HCEC 1CT (cell line): ENCODE measurements at regions not wholly inside any gene's neighbourhood (a gene's known extent, or its start where the extent isn't known, plus 50 kb on each side); places are given as distances from the start of the nearest gene placed in this dataset.
"Not testable (repeated sequence)": the region's sequence is repeated elsewhere in the genome, so short reads cannot be mapped to it uniquely, and the experiment has no call there.

Source experiments
- DNase-seq: peaks from one replicate; pipeline ENCODE4 v3.0.0-alpha.2; 2017

GRCh38 chr9:97248252-97248651, 59.2 kb upstream of the CCDC180 start:
- not testable (repeated sequence) for DNase-seq

GRCh38 chr9:97243606-97244005, 63.9 kb upstream of the CCDC180 start:
- DNase-seq = peak; percentile 22

GRCh38 chr9:97241430-97241829, 66.0 kb upstream of the CCDC180 start:
- peak; percentile 43 for DNase-seq

- DNase-seq = peak; percentile 76
Observed at GRCh38 chr9:97237951-97238889, 69.2 kb upstream of the CCDC180 start.

GRCh38 chr9:97237311-97237786, 70.1 kb upstream of the CCDC180 start:
- DNase-seq = no peak

GRCh38 chr9:97233009-97233400, 74.5 kb upstream of the CCDC180 start:
- DNase-seq = not testable (repeated sequence)

GRCh38 chr9:97232060-97233008, 75.1 kb upstream of the CCDC180 start:
- not testable (repeated sequence) for DNase-seq

GRCh38 chr9:97222393-97222792, 85.1 kb upstream of the CCDC180 start:
- DNase-seq = not testable (repeated sequence)

GRCh38 chr9:97221478-97222355, 85.7 kb upstream of the CCDC180 start:
- not testable (repeated sequence) for DNase-seq

GRCh38 chr9:97220894-97221477, 86.5 kb upstream of the CCDC180 start:
- no peak for DNase-seq

GRCh38 chr9:97220396-97220795, 87.1 kb upstream of the CCDC180 start:
- not testable (repeated sequence) for DNase-seq

GRCh38 chr9:97219443-97220140, 87.9 kb upstream of the CCDC180 start:
- DNase-seq = not testable (repeated sequence)

- not testable (repeated sequence) for DNase-seq
Observed at GRCh38 chr9:97215127-97215526, 92.3 kb upstream of the CCDC180 start.

GRCh38 chr9:97214556-97214955, 92.9 kb upstream of the CCDC180 start:
- not testable (repeated sequence) for DNase-seq

GRCh38 chr9:97199683-97200082, 107.8 kb upstream of the CCDC180 start:
- DNase-seq = not testable (repeated sequence)

- not testable (repeated sequence) for DNase-seq
Observed at GRCh38 chr9:97193767-97194166, 113.7 kb upstream of the CCDC180 start.

GRCh38 chr9:97188545-97188944, 118.9 kb upstream of the CCDC180 start:
- DNase-seq = no peak

GRCh38 chr9:97187706-97188105, 119.8 kb upstream of the CCDC180 start:
- DNase-seq = not testable (repeated sequence)

- no peak for DNase-seq
Observed at GRCh38 chr9:97186493-97186892, 121.0 kb upstream of the CCDC180 start.

- not testable (repeated sequence) for DNase-seq
Observed at GRCh38 chr9:97182532-97182931, 124.9 kb upstream of the CCDC180 start.

- DNase-seq = no peak
Observed at GRCh38 chr9:97179616-97180015, 127.8 kb upstream of the CCDC180 start.
